Hematopoietic multipotent progenitor cell treated with erythropoietin and hydrocortisone succinate and interleukin-3 and kit ligand, for 17 days (in vitro differentiated cells): ENCODE measurements at regions not wholly inside any gene's neighbourhood (a gene's known extent, or its start where the extent isn't known, plus 50 kb on each side); places are given as distances from the start of the nearest gene placed in this dataset.

ENCODE experiments used
- DNase-seq: peaks from one replicate; pipeline ENCODE4 v3.0.0-alpha.2; 2015; ENCODE audit warnings: low spot score

GRCh38 chr5:167561796-167562195 is 729.6 kb upstream of the WWC1 start:
- DNase-seq = no peak

GRCh38 chr5:167564275-167564674 is 727.2 kb upstream of the WWC1 start:
- no peak for DNase-seq

DNA sequence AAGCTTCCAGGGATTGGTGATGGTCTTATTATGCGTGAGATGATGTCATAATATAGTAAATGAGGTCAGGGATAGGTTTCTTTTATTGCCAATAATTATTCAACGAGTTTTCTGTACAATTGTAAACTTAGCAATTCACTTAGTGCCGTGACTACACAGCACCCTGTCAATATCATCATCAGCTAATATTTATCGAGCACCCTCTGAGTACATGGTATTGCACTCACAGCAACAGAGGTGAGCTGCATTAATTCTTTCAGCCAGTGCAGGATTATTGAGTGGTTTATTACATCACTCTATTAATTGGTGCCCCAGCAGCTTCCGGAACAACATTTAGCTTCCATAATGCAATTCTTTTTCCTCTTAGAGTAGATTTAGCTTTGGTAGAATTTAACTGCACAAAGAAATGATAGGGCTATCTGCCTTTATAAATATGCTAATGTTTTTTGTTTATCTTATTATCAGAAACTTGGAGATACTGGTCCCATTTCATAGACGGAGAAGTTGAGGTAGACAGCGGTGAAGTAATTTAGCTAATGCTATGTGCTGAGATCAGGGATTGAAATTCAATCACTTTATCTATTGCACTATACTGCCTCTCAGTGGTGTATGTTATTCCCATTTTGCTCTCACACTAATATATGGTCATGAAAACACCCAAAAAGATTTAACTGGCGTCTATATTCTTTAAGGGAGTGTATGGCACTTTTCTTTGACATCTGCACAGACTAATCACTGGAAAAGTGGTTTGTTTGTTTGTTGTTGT is 726.1 kb upstream of the WWC1 start:
- DNase-seq = no peak

DNA sequence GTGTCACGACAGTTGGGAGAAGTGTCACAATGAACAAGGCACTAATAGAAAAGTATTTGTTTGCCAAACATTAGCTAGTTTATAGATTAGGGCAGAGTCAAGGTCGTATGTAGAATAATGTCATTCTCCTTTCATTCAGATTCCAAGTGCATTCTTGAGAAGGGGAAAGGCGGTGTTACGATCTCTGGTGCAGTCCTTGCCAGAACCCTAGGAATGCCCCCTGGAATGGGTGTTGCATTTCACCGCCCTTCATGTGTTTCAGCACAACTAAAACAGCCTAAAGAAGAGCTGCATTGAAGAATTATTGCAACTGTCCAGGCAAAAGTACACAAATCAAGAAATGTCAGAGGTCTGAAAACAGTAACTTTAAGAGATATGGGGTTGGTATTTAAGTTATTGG is 721.0 kb upstream of the WWC1 start:
- DNase-seq = no peak

- DNase-seq = no peak
Observed at GRCh38 chr5:167571824-167572223, 719.6 kb upstream of the WWC1 start.

GRCh38 chr5:167573370-167574127 is 717.9 kb upstream of the WWC1 start:
- no peak for DNase-seq

DNA sequence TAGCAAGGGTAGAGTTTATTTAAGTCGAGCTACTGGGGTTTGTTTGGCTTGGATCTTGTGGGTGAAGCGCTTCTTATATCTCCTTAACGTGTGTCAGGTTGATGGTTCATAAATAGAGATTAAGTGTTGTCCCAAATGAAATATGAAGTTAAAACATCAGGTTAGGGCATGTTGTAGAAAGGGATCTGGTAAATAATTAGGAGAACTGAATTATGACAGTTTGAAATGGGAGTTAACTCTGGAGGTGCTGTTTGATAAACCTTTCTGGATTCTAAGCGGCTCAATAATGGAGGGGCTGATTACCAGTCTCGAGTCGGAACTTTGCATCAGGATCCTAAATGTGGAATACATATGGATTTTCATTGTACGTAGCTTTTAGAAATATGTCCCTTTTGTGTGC is 717.0 kb upstream of the WWC1 start:
- DNase-seq = no peak

DNA sequence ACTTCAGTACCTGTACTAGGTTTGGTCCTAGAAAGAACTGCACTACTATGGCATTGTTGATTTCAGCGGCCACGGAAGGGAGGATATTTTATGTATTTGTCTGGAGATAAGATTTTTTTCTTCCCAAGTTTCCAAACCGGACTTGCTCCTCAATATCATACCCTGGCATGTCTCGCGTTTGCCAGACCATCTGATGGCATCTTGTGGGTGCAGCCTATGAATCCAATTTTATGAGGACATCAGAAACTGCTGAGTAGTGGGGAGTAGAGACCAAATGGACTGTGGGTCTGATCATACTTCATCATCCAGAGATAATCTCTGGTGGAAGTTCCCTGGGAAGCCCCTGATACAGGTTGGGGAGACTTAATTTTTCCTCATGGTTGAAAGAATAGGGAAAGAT is 716.1 kb upstream of the WWC1 start:
- no peak for DNase-seq

- DNase-seq = no peak
Observed at GRCh38 chr5:167576126-167576525, 715.3 kb upstream of the WWC1 start.

GRCh38 chr5:167576897-167577296 is 714.5 kb upstream of the WWC1 start:
- DNase-seq = no peak

- DNase-seq = no peak
Observed at GRCh38 chr5:167577616-167578015, 713.8 kb upstream of the WWC1 start.

- DNase-seq = no peak
Observed at GRCh38 chr5:167578977-167579692, 712.3 kb upstream of the WWC1 start.

- no peak for DNase-seq
Observed at GRCh38 chr5:167579693-167580055, 711.8 kb upstream of the WWC1 start.

- DNase-seq = no peak
Observed at GRCh38 chr5:167580608-167581007, 710.8 kb upstream of the WWC1 start.

DNA sequence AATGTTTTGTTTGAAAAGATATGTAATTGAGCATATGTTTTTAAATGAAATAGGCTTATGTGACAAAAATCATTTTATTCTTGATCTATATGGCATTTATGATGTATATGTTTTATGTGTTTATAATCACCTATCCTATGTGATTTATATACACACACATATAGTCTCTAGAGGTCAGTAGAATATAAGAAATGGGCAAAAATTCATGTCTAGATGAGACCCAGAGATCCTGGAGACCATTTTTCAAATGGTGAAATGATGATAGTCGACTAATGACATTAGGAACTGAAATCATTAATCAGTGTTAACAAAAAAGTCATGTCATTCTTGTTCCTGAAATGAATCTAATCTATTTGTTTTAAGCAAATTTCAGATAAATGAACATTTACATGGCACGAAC is 709.2 kb upstream of the WWC1 start:
- DNase-seq = no peak

DNA sequence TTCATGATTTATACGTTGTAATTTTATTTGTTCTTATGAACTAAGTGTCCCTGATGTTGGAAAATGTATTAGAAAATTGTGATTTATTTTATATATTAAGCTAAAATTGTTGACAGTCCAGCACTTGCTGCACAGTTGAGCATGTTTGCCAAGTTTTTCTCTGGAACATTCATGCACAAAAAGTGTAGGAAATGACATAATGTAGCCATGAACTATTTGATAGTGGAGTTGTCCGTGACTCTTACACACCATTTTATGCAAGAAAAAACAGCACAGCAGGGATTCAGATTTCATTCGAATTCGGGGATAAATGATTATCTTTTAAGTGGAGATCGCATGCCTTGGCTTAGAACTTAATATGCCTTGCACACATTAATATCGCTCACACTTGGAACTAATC is 708.6 kb upstream of the WWC1 start:
- no peak for DNase-seq

DNA sequence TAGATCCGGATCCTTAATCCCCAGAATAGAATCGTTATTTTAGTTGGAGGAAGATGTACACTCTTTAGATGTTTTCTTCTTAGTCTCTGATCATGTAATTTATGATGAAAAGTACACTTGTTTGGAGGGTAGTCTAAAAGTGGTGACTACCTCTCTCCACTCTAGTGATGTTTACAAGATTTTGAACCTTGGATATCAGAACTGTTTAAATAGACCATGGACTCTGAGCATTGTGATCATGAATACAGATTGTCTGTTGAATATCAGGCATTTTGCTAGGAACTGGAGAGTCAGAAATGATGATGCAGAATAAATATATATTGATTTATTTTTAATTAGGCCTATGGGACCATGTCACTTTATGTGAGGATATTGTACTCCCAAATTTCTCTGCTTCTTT is 706.3 kb upstream of the WWC1 start:
- DNase-seq = no peak

- no peak for DNase-seq
Observed at GRCh38 chr5:167587772-167588437, 703.5 kb upstream of the WWC1 start.

- no peak for DNase-seq
Observed at GRCh38 chr5:167592114-167592513, 699.3 kb upstream of the WWC1 start.

GRCh38 chr5:167593329-167594060 is 698.0 kb upstream of the WWC1 start:
- no peak for DNase-seq

DNA sequence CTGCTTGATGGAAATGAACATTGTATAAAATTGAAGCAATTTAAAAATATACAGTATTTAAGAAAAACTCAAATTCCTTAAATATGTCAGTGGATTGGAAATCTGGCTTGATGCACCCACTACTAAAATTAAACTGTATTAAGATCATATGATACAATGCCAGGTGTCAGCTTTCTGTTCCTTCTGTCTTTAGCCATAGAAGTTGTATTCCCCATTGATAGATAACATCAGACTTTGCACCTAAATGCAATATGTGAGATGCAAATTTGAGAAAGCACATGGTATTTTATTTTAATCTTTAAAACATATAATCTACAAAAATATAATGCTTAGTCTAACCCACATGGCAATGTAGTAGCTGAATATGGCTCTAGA is 697.4 kb upstream of the WWC1 start:
- DNase-seq = no peak

- DNase-seq = no peak
Observed at GRCh38 chr5:167594750-167595149, 696.7 kb upstream of the WWC1 start.
